ENCODE measurements at regions not wholly inside any gene's neighbourhood (a gene's known extent, or its start where the extent isn't known, plus 50 kb on each side); places are given as distances from the start of the nearest gene placed in this dataset.

GRCh38 chr7:12754179-12754578 is 66.7 kb downstream of the ARL4A start:
- Histone ChIP-seq H3K9me3 (no peaks in the 10 kb centered on the region), H3K36me3 (no peaks in the 10 kb centered on the region), H3K27me3 (peaks cover 8% of the 10 kb centered on the region; the same call in 1 of the 2 replicates), H3K4me3 (ENCODE audit: low read depth, low read length) (no peak overlapping the region), H3K4me1 (no peaks in the 10 kb centered on the region)
- no peak for TF ChIP-seq CTCF (IDR thresholded peaks at IDR 0.05; ENCODE audit: low read depth, low read length)
- no peak for DNase-seq

- peaks cover 2% of the 10 kb centered on the region; the same call in 1 of the 2 replicates for H3K27me3 ChIP-seq
- no peak for DNase-seq
- no peak for TF ChIP-seq CTCF (IDR thresholded peaks at IDR 0.05; ENCODE audit: low read depth, low read length)
- H3K4me1 ChIP-seq = no peaks in the 10 kb centered on the region
- H3K9me3 ChIP-seq = no peaks in the 10 kb centered on the region
- no peak overlapping the region for H3K4me3 ChIP-seq (ENCODE audit: low read depth, low read length)
- no peaks in the 10 kb centered on the region for H3K36me3 ChIP-seq
Observed at GRCh38 chr7:12756821-12757220, 69.4 kb downstream of the ARL4A start.

- no peak for TF ChIP-seq CTCF (IDR thresholded peaks at IDR 0.05; ENCODE audit: low read depth, low read length)
- Histone ChIP-seq H3K9me3 (no peaks in the 10 kb centered on the region), H3K27me3 (peaks cover 2% of the 10 kb centered on the region; the same call in 1 of the 2 replicates), H3K36me3 (no peaks in the 10 kb centered on the region), H3K4me3 (ENCODE audit: low read depth, low read length) (no peak overlapping the region), H3K4me1 (no peaks in the 10 kb centered on the region)
- no peak for DNase-seq
Observed at GRCh38 chr7:12757443-12757842, 70.0 kb downstream of the ARL4A start.

- Histone ChIP-seq H3K4me1 (no peaks in the 10 kb centered on the region), H3K27me3 (peaks cover 2% of the 10 kb centered on the region; the same call in 1 of the 2 replicates), H3K36me3 (no peaks in the 10 kb centered on the region), H3K9me3 (no peaks in the 10 kb centered on the region), H3K4me3 (ENCODE audit: low read depth, low read length) (no peak overlapping the region)
- DNase-seq = no peak
- no peak for TF ChIP-seq CTCF (IDR thresholded peaks at IDR 0.05; ENCODE audit: low read depth, low read length)
Observed at GRCh38 chr7:12759151-12759550, 71.7 kb downstream of the ARL4A start.

GRCh38 chr7:12761111-12761510 is 73.7 kb downstream of the ARL4A start:
- H3K27me3 ChIP-seq = peaks cover 2% of the 10 kb centered on the region; the same call in 1 of the 2 replicates
- H3K4me3 ChIP-seq (ENCODE audit: low read depth, low read length) = no peak overlapping the region
- no peaks in the 10 kb centered on the region for H3K9me3 ChIP-seq
- DNase-seq = no peak
- no peaks in the 10 kb centered on the region for H3K36me3 ChIP-seq
- TF ChIP-seq CTCF (IDR thresholded peaks at IDR 0.05; ENCODE audit: low read depth, low read length) = no peak
- H3K4me1 ChIP-seq = no peaks in the 10 kb centered on the region

GRCh38 chr7:12761691-12762090 is 74.3 kb downstream of the ARL4A start:
- peaks cover 2% of the 10 kb centered on the region; the same call in 1 of the 2 replicates for H3K27me3 ChIP-seq
- DNase-seq = no peak
- no peaks in the 10 kb centered on the region for H3K9me3 ChIP-seq
- no peak overlapping the region for H3K4me3 ChIP-seq (ENCODE audit: low read depth, low read length)
- H3K36me3 ChIP-seq = no peaks in the 10 kb centered on the region
- H3K4me1 ChIP-seq = no peaks in the 10 kb centered on the region
- TF ChIP-seq CTCF (IDR thresholded peaks at IDR 0.05; ENCODE audit: low read depth, low read length) = no peak
